ENCODE measurements at regions not wholly inside any gene's neighbourhood (a gene's known extent, or its start where the extent isn't known, plus 50 kb on each side); places are given as distances from the start of the nearest gene placed in this dataset.

DNA sequence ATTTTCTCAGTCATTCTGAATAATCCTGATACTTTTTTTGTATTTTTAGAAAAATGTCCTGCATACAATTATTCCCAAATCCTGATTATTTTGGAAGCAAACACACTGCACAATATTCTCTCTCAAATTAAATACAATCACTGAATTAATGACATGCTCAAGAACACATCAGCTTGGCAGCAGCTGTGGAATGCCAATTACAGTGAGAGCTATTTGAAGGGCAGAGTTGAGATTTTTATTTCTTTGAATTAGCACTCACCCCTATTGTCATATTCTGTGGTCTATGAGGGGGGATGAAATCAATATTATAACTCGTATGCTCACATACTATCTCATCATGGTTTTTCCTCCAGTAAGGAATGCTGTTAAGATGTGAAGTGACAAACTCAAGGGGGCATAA lies 312.2 kb downstream of the CNTN3 start:
- no peak overlapping the region for H3T11ph ChIP-seq (ENCODE audit: low read length)
- no peaks in the 10 kb centered on the region for H4K20me1 ChIP-seq (ENCODE audit: control insufficient read depth, insufficient read depth, insufficient read length)
- H4K91ac ChIP-seq (ENCODE audit: insufficient read length, low read depth, low read length) = no peak overlapping the region
- no peak overlapping the region for H4K5ac ChIP-seq (ENCODE audit: insufficient read length, low read depth, low read length)
- DNase-seq = no peak
- Mint-ChIP-seq H3K9me3 (no peaks in the 10 kb centered on the region), H3K27ac (no peak overlapping the region), H3K27me3 (ENCODE audit: low read depth) (no peaks in the 10 kb centered on the region), H3K36me3 (ENCODE audit: insufficient read depth in 1 of 3, low read depth in 3 of 3) (no peaks in the 10 kb centered on the region; a peak in 1 of 7 replicates), H3K4me1 (peaks cover 5 to 8% of the 10 kb centered on the region in 2 experiments), H3K4me3 (no peak overlapping the region)
- H3K23me2 ChIP-seq (ENCODE audit: insufficient read length, low read depth, low read length, poor library complexity, severe bottlenecking) = no peaks in the 10 kb centered on the region
- no peaks in the 10 kb centered on the region for H3K9me3 ChIP-seq (ENCODE audit: control insufficient read depth, low read depth, low read length)
- H3K18ac ChIP-seq (ENCODE audit: insufficient read length, low read depth, low read length) = no peak overlapping the region
- H3K23ac ChIP-seq (ENCODE audit: insufficient read length, low read depth, low read length) = no peak overlapping the region
- H3K4me1 ChIP-seq (ENCODE audit: insufficient read depth, low read length) = no peaks in the 10 kb centered on the region
- no peak overlapping the region for H4K8ac ChIP-seq (replicated peaks; ENCODE audit: insufficient read length, low read depth, low read length)
- no peak overlapping the region for H2BK12ac ChIP-seq (ENCODE audit: insufficient read length, low read depth, low read length)
- H3K4me2 ChIP-seq (ENCODE audit: insufficient read depth, insufficient read length, low read length) = no peak overlapping the region
- no peak overlapping the region for H2BK20ac ChIP-seq (ENCODE audit: low read depth, low read length, poor library complexity, severe bottlenecking)
- H3K27me3 ChIP-seq (ENCODE audit: insufficient read depth, low read length) = no peaks in the 10 kb centered on the region
- no peak overlapping the region for H2BK5ac ChIP-seq (ENCODE audit: insufficient read length, low read length)
- H3K79me1 ChIP-seq (ENCODE audit: insufficient read depth, low read depth, low read length, poor library complexity, severe bottlenecking) = no peaks in the 10 kb centered on the region
- H3K79me2 ChIP-seq (ENCODE audit: insufficient read depth, low read length) = no peaks in the 10 kb centered on the region
- no peak overlapping the region for H3K27ac ChIP-seq (ENCODE audit: insufficient read length, low read depth, low read length)
- H2BK120ac ChIP-seq (ENCODE audit: low read depth, low read length, poor library complexity, severe bottlenecking) = no peak overlapping the region
- no peak overlapping the region for H3K56ac ChIP-seq (ENCODE audit: insufficient read length, low read depth, low read length)
- H3K4ac ChIP-seq (ENCODE audit: low read depth, low read length) = no peak overlapping the region
- H2BK15ac ChIP-seq (ENCODE audit: low read depth, low read length) = no peak overlapping the region
- no peak overlapping the region for H3K14ac ChIP-seq (ENCODE audit: insufficient read depth, low read length)
- H3K9ac ChIP-seq (ENCODE audit: extremely low read depth, insufficient read length, low read length) = no peak overlapping the region
- no peak overlapping the region for H2AFZ ChIP-seq (ENCODE audit: low read length)
- no peak overlapping the region for H2AK5ac ChIP-seq (ENCODE audit: insufficient read length, low read length)
- TF ChIP-seq, protein P1, sequence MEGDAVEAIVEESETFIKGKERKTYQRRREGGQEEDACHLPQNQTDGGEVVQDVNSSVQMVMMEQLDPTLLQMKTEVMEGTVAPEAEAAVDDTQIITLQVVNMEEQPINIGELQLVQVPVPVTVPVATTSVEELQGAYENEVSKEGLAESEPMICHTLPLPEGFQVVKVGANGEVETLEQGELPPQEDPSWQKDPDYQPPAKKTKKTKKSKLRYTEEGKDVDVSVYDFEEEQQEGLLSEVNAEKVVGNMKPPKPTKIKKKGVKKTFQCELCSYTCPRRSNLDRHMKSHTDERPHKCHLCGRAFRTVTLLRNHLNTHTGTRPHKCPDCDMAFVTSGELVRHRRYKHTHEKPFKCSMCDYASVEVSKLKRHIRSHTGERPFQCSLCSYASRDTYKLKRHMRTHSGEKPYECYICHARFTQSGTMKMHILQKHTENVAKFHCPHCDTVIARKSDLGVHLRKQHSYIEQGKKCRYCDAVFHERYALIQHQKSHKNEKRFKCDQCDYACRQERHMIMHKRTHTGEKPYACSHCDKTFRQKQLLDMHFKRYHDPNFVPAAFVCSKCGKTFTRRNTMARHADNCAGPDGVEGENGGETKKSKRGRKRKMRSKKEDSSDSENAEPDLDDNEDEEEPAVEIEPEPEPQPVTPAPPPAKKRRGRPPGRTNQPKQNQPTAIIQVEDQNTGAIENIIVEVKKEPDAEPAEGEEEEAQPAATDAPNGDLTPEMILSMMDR (conservative IDR thresholded peaks at IDR 0.05) = no peak
- no CpG with 5 or more reads among the region's 1 CpG for WGBS (ENCODE audit: extremely low coverage, insufficient read length, low lambda C conversion rate)

All from H9 (cell line).